Lower leg skin (tissue), 4 donors: ENCODE measurements at regions not wholly inside any gene's neighbourhood (a gene's known extent, or its start where the extent isn't known, plus 50 kb on each side); places are given as distances from the start of the nearest gene placed in this dataset.

Experiments
- DNase-seq, 2 donors: peaks; one replicate each; pipeline ENCODE4 v3.0.0-alpha.2; 2019; ENCODE audit warnings: low spot score in 2 of 2
- H3K4me3 ChIP-seq: fragments of 200-600 bp; sonication (generic); 2 replicates; pipeline ENCODE4 v1.5.1; 2017; ENCODE audit warnings: mild to moderate bottlenecking, low read depth; ENCODE audit not compliant: poor library complexity, severe bottlenecking
- CTCF ChIP-seq, 3 donors: fragments of 450-650 bp; IDR thresholded peaks; one replicate each; pipeline ENCODE4 v1.5.1; 2016; ENCODE audit warnings: antibody characterized with exemption in 3 of 3, mild to moderate bottlenecking in 3 of 3, moderate library complexity in 2 of 3
- POLR2A ChIP-seq, 2 donors: fragments of 450-650 bp; IDR thresholded peaks; one replicate each; pipeline ENCODE4 v1.6.1; 2016 to 2017; ENCODE audit warnings: antibody characterized with exemption in 2 of 2, mild to moderate bottlenecking in 1 of 2, moderate library complexity in 1 of 2
- WGBS, 2 donors: methylation state at CpG; one replicate each; pipeline ENCODE4 v1.1.5; 2018; 5-methylcytosine and 5-hydroxymethylcytosine counted together
- intact Hi-C: fragments of 100-400 bp; cut with DNase I; formaldehyde crosslinking; loops from one replicate; pipeline ENCODE4 v1.15.0; 2023; ENCODE audit warnings: low total_unique reads

- no peak for TF ChIP-seq POLR2A (IDR thresholded peaks at IDR 0.05)
- no peak for TF ChIP-seq CTCF (IDR thresholded peaks at IDR 0.05)
- intact Hi-C loops = no loop called here
- 94 to 97% methylated on average over 1 of the region's 1 CpG for WGBS, 2 donors
- H3K4me3 ChIP-seq = no peak overlapping the region
- DNase-seq = no peak
Measured at GRCh38 chr6:112401083-112401482, 54.0 kb downstream of the RFPL4B start.

DNA sequence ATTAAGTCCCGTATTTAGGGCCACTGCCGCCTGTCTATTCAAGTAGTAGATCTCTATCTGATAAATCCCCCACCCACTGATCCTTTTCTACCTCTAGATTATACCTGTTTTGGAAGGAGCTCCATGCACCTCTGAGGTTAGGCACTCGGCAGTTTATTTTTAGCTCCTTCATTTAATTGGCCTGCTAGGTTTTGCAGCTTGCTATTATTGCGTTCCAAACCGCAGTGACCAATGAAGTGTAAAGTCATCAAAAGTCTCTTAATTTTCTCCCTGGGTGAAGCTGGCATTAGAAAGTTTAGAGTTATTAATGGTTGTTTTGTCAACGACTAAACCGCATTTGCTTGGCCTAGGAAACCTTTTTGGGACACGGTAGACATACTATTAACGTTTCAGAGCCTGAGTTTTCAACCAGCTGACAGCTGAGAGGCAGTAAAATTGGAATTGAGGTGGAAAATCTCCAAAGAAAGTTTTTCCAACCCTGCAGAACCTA, 60.0 kb downstream of the RFPL4B start:
- TF ChIP-seq CTCF (IDR thresholded peaks at IDR 0.05) (no peak), POLR2A (IDR thresholded peaks at IDR 0.05) (no peak)
- 80 to 86% methylated on average over 9 of the region's 9 CpGs for WGBS, 2 donors

GRCh38 chr6:112408522-112408921, 61.4 kb downstream of the RFPL4B start:
- H3K4me3 ChIP-seq = no peak overlapping the region
- 93 to 95% methylated on average over 10 of the region's 10 CpGs for WGBS, 2 donors
- DNase-seq = no peak
- intact Hi-C loops = no loop called here
- no peak for TF ChIP-seq POLR2A (IDR thresholded peaks at IDR 0.05)
- no peak for TF ChIP-seq CTCF (IDR thresholded peaks at IDR 0.05)

More for the DNA sequence above, 60.0 kb downstream of the RFPL4B start:
- intact Hi-C loops = no loop called here
- no peak for DNase-seq
- no peak overlapping the region for H3K4me3 ChIP-seq

- WGBS, 2 donors = 49 to 55% methylated on average over 2 of the region's 2 CpGs
- H3K4me3 ChIP-seq = no peak overlapping the region
- no peak for TF ChIP-seq CTCF (IDR thresholded peaks at IDR 0.05)
- no peak for TF ChIP-seq POLR2A (IDR thresholded peaks at IDR 0.05)
- intact Hi-C loops = no loop called here
- no peak for DNase-seq
Measured at GRCh38 chr6:112409311-112409710, 62.2 kb downstream of the RFPL4B start.

DNA sequence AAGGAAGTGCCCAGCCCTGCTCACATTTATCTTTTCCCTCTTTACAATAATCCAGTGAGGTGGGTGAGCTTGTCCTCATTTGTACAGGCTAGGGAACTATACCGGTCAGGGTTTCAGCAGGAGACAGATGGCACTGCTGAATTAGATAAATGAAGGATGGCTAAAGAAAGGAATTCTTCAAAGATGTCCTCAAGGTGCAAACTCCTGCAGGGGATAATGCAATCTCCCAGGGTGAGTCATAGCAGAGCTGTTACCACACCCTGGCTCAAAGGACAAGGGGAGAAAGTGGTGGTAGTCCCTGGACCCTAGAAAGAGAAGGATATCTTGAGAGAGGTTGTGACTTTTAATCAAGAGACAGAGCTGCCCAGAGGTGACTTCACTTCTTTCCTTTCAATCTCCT, 66.7 kb downstream of the RFPL4B start:
- 52 to 62% methylated on average over 1 of the region's 1 CpG for WGBS, 2 donors
- H3K4me3 ChIP-seq = no peak overlapping the region
- intact Hi-C loops = no loop called here
- DNase-seq = no peak
- TF ChIP-seq POLR2A (IDR thresholded peaks at IDR 0.05) = no peak
- no peak for TF ChIP-seq CTCF (IDR thresholded peaks at IDR 0.05)

- TF ChIP-seq CTCF (IDR thresholded peaks at IDR 0.05) = no peak
- TF ChIP-seq POLR2A (IDR thresholded peaks at IDR 0.05) = no peak
- H3K4me3 ChIP-seq = no peak overlapping the region
- no peak for DNase-seq
- 77 to 85% methylated on average over 2 of the region's 2 CpGs for WGBS, 2 donors
- intact Hi-C loops = no loop called here
Measured at GRCh38 chr6:112415366-112415765, 68.2 kb downstream of the RFPL4B start.
